ENCODE measurements at regions not wholly inside any gene's neighbourhood (a gene's known extent, or its start where the extent isn't known, plus 50 kb on each side); places are given as distances from the start of the nearest gene placed in this dataset.

- TF ChIP-seq ZNF207 (IDR thresholded peaks at IDR 0.05; ENCODE audit: borderline replicate concordance) (no peak), ZBTB43 (CRISPR knock-in tag; conservative IDR thresholded peaks at IDR 0.05) (no peak), ZFX (CRISPR knock-in tag; IDR thresholded peaks at IDR 0.05; ENCODE audit: low read depth) (peak; percentile 76), AHR (CRISPR knock-in tag; IDR thresholded peaks at IDR 0.05) (no peak), ZBTB40 (IDR thresholded peaks at IDR 0.05) (no peak), ZBTB40 (CRISPR knock-in tag; IDR thresholded peaks at IDR 0.05) (no peak; the same call in 1 of the 2 replicates), RNF219 (CRISPR knock-in tag; IDR thresholded peaks at IDR 0.05) (no peak), SIX4 (CRISPR knock-in tag; IDR thresholded peaks at IDR 0.05) (no peak), ZNF709 (CRISPR knock-in tag; IDR thresholded peaks at IDR 0.05) (no peak), NFE2L2 (IDR thresholded peaks at IDR 0.05; ENCODE audit: low read length) (no peak), ZNF891 (CRISPR knock-in tag; IDR thresholded peaks at IDR 0.05) (0 out of 2 replicates have a peak, but pooled peaks have one; percentile 36), AKAP8 (CRISPR knock-in tag; IDR thresholded peaks at IDR 0.05) (no peak), EED (CRISPR knock-in tag; IDR thresholded peaks at IDR 0.05) (no peak)
These were observed 325.8 kb upstream of the DIO3 start (continued) for GRCh38 chr14:101235335-101236103.
